ENCODE measurements at regions not wholly inside any gene's neighbourhood (a gene's known extent, or its start where the extent isn't known, plus 50 kb on each side); places are given as distances from the start of the nearest gene placed in this dataset.

- TF ChIP-seq POLR2AphosphoS5 (IDR thresholded peaks at IDR 0.05) = no peak
- no peak for TF ChIP-seq EP300 (IDR thresholded peaks at IDR 0.05)
- no peak for TF ChIP-seq CTCF (IDR thresholded peaks at IDR 0.05)
- TF ChIP-seq POLR2A (IDR thresholded peaks at IDR 0.05; ENCODE audit: low read depth) = no peak
These were observed 272.1 kb downstream of the UACA start for GRCh38 chr15:70491201-70491621.
